ENCODE measurements at regions not wholly inside any gene's neighbourhood (a gene's known extent, or its start where the extent isn't known, plus 50 kb on each side); places are given as distances from the start of the nearest gene placed in this dataset.

DNA sequence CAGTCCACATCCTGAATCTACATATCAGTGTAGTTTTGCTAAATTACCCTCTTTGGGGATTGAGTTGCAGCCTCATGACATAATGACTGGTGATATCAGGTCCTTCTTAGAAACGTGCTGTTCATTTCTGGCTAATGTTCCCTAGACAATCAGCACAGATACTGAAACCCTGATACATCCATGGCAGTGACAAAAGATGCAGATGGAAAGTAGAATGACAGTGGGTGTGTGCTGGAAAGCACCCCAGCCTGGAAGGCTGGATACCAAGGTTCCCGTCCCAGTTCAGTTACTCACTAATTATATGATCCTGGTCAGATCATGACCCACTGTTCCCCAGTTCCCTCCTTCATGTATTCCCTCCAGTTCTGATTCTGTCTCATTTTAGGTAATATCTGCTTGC lies 198.2 kb upstream of the FGGY start:
- ATAC-seq = no peak

DNA sequence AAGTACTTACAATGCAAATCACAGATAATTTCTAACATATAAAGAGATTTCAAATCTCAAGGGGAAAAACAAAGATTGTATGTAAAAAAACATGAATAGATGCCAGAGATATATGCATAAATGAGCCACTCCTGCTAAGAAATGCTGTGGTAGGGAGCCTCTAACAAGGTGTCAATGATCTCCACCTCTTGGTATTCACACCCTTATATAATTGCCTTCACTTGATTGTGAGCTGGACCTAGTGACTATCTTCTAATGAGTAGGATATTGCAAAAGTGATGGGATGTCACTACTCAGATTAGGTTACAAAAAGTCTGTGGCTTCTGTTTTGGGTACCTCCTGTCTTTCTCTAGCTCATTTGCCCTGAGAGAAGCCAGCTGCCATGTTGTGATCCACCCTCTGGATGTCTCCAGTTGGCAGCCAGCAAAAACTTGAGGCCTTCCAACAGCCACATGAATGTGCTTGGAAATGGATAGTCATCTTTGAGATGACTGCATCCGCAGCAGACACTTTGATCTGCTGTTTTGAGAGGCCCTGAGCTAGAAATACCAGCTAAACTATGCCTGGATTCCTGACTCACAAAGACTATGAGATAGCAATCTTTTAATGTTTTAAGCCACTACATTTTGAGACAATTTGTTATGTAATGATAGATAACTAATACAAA lies 196.1 kb upstream of the FGGY start:
- no peak for ATAC-seq

DNA sequence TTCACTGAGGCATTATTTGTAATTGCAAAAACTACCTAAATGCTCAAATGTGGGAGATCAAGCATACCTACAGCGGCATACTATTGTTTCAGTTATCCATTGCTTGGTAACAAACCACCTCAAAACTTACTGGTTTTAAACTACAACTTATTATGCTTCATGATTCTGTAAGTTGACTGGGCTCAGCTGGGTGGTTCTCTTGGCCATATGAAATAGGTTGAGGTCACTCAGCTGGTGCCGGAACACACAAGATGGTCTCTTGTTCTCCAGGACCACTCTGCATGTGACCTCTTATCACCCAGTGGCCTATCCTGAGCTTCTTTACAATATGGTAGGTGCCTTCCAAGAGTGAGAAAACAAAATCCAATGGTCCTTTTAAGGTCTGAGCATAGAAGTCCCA lies 195.4 kb upstream of the FGGY start:
- no peak for ATAC-seq

DNA sequence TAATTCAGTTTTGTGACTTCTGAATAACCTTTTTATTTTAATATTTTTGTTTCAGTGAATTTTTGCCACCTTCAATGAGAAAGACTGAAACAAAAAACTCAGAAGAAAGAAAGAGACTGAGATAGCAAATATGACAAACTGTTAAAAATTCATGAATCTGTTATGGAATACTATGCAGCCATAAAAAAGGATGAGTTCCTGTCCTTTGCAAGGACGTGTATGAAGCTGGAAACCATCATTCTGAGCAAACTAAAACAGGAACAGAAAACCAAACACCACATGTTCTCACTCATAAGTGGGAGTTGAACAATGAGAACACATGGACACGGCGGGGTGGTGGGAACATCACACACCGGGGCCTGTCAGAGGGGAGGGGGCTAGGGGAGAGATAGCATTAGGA lies 193.4 kb upstream of the FGGY start:
- ATAC-seq = no peak

DNA sequence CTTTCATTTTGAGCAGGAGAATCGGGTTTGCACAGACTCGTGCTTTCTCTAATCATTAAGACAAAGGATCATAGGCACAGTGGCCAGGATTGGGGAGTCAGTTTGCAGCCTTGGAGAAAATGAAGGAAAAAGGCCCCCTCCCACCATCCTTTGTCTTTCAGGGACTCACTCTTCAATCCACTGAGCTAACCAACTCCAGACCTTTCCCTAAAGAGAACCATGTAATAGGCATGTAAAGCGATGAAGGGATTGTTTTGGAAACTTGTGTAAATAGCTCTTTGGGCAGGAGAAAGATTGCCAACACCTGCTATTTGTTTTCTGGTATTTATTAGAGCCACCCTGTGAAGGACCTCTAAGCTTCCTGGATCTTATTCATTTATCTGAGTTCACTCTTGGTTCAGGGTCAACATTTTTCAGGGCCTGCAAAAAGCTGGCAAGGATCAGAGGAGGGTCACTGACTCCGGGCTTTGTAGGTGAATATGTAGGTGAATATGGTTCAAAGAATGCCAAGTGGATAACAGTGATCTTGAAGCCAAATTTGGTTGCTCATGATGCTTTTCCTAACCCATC lies 192.6 kb upstream of the FGGY start:
- ATAC-seq = no peak

DNA sequence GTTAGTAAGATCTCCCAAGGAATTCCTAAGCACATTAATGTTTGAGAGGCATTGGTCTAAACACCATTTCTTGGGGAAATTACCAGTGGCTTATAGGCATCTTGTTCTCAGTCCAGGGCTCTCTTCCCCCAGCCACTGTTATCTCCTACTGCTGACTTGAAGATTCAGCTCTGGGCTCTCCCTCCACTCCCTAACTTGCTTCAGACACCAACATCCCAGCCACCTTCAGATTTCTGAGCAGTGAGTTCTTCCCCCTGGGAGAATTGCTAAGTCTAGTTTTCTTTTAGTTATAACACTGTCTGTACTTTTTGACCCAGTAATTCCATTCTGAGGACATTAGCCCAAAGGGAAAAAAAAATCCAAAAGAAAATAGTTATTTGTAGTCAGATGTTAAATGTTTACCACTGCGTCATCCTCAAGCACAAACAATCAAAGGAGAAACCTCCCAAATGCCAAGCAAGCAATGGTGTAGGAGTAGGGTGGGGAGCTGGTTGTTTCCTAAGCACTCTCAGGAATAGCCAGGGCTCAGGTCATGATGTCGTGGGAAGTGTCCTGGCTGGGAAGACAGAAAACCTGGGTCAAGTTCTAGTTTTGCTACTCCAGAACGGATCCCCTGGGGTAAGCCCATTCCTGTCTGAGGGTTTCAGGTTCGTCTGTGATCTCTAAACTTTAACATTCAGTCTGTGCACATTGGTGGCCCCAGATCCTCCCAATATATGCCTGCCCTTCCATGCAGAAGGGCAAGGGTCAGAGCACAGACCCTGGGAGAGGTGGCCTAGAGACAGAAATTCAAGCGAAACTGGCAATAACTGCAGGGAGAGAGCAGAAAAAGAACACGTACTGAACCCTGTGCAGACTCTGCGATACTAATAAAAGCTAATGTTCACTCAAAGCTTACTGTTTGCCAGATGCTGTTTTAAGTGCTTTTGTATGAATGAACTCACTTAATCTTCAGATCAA lies 191.1 kb upstream of the FGGY start:
- no peak for ATAC-seq

DNA sequence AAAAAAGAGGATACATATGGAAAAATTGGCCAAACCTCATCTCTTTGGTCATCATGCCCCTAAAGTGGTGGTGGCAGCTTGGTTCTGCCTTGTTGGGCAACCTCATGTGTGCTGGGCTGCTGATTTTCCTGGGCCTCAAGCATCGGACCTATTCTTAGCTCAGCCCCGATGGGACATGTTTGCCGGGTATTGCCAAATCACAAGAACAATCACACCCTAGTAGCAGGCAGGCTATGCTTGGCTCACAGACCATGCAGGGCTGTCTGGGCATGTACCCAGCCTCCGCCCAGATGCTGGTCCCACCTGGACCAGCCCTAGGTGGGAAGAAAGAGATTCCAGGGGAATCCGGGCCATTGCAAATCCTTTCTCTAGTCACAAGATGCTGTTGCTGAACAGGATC lies 189.4 kb upstream of the FGGY start:
- no peak for ATAC-seq

DNA sequence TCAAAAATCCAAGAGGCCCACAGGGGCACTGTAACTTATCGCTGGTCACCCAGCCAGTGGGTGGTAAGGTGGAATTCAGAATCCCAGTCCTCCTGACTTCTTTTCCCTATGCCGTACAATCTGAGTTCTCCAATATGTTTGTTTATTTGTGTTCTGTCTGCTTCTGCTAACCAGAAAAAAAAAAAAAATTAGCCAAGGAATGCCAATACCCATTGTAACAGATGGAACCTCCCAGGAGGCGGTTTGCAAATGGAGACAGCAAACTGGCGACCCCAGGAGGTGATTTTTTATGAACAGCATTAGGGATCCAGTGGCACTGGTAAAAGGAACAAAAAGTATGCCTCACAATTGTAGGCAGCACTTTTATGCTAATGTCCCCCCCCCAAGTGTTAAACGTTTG lies 189.0 kb upstream of the FGGY start:
- no peak for ATAC-seq

DNA sequence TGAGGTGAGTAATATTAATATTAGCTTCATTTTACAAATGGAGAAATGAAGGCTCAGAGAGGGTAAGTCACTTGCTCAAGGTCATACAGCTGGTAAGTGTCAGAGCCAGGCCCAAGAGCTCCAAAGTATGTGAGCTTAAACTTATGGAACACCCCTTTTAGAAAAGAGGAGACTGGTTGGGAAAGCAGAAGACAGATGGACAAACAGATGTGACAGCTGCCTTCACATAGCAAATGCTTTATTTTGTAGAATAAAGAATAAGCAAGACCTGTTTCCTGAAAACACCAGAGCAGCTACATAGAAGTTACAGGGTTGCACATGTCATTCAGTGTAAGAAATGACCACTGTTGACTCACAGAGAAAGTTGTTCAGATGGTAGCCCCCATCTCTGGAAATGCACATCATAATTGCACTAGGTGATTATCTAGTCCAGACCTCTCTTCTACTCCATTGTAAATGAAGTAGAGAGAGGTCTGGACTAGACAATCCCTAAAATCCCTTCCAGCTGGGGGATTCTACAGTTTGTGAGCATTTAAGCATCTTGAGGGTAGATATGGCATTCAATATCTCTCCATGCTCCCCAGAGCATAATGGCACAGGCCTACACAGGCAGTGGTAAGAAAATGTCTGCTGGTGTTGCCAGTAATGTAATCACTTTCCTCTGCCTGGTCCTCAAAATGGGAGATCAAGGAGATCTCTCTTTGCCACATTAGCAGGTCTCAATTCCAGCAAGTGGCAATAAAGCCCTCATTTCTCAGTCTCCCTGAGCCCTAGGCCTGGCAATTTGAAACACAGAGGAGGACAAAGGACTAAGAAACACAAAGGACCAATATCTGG lies 188.2 kb upstream of the FGGY start:
- ATAC-seq = no peak

DNA sequence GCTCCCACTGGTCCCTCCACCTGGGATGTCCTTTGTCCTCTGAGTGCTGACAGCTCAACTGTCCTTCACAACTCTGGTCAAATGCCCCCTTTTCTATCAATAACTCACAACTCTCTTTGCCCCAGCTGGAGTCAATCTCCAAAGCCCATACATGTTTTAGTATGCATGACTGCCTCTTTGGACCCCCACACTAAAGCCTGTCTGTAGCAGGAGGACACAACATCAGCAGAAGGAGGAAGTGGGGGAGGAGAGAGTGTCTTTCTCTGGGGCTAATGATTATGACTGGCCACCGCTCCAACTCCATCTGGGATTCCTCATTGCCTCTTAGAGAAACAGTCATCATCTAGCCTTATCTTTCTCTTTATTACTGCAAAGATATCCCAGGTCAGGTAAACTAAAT lies 186.6 kb upstream of the FGGY start:
- no peak for ATAC-seq

DNA sequence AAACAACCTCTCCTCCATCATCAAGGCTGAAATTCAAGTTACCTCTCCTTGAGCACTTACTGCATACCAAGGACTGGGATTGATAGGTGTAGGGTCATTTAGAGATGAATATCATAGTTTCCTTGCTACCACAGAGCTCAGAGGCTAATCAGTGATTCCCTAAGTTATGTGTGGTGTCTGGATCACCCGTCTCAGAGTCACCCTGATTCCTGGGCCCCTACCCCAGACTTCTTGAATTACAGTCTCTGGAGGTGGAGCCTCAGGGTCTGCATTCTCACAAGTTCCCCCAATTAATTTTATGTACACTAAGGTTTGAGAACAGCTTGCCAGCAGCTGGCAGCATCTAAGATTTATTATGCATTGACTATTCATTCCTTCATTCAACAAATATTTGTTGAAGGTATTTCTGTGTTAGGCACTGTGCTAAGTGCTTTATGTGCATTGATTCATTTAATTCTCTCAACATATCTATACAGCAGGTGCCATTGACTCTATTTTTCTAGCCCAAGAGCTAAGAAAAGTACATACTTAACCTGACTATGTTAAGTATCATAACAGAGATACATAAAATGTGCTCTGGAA lies 182.9 kb upstream of the FGGY start:
- no peak for ATAC-seq

DNA sequence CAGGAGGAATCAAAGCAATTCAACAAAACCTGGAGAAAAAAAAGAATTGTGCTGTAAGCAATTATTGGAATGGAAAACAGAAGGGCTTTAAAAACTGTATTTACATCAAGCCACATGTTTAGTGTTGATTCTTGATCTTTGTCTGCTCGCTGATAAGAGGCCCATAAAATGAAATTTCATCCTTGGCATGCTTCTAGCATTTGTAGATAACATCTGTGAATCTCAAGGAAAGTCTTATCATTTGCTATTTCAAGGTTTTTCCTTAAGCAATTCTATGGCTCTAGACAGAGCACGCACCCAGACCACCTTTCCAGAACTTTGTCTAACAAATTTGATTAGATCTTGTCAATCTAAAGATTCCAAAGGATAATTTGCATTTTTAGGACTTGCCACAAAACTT lies 181.0 kb upstream of the FGGY start:
- ATAC-seq = no peak

DNA sequence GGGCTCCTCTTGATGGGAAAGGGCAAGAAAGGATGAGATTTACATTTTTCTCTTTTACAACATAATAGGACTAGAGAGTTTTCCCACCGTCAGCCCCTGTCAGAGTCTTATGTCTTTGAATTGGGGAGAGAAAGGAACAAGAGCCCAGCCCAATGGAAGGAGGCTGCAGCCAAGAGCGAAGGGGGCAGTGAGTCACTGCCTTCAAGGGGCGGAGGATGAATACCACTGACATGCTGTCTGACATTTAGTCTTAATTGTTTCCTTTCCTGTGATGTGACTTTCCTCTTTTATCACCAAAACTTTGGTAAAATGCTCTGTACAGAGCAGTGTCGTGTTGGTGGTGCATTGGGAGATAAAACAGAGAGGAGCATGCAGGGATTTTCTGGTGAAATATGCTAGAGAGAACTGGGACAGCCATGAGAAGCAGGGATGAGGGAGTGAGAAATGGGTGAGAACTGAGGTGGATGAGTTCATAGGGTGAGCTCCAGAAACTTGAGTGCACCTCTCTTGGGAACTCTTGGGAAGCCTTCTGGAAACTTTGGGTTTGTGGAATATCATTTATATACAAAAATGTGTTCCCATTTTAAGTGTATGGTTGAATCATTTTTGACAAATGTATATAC lies 179.9 kb upstream of the FGGY start:
- ATAC-seq = no peak

DNA sequence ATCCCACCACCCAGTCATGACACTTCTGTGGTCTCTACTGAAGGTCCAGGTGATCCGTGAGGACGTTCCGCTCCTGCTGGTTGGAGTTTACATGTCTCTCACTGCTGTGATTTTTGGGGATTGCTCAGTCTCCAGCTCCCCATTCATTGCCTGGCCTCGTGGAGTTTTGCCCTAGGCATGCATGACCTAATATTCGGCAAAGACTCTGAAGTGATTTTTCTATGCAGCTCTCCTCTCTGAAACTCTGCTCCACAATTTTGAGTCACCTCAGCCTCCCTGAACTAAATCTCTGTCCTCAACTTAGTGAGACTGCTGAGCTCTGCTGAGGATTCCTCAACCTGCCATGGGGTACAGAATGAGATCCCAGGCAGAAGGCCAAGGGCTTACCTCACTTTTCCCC lies 174.4 kb upstream of the FGGY start:
- no peak for ATAC-seq

DNA sequence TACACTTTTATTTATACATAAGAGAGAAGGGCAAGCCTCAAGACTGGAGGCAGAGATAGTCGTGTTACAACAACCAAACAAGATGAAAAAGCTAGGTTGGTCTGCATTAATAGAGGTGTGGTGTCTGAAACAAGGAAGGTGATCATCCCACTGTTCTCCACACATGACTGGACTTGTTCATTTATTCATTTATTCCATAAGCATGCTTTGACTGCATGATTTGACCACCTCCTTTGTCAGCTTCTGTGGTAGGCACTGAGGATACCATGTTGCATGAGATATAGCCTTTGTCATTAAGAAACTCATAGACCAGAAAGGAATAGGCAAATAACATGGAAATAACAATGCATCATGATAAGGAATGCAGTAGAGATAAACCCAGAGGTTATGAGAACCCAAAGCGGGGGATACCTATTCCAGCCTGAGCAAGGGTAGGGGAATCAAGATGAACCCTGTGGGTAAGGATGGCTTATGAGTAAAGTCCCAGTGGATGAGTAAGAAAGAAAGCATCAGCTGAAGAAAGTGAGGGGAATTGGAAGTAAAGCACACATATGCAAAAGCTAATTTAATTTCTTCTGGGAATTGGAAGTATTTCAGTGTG lies 173.7 kb upstream of the FGGY start:
- no peak for ATAC-seq

DNA sequence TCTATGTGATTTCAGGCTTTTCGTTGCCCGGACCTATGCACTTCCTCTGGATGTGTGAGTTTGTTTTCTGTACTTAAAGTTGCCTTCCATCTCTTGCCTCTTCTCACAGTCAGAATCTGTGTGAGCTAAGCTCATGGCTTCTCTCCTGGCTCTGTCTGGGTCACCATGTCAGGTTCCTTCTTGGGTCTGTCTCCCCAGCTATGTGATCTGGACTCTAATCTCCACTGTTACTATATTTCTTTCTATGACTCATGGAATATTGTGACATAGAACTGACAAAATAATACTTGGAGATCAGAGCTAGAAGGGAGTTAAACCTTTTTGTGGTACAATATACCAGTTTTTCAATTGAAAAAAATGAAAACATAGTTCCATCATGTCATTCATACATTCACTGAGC lies 172.7 kb upstream of the FGGY start:
- no peak for ATAC-seq

DNA sequence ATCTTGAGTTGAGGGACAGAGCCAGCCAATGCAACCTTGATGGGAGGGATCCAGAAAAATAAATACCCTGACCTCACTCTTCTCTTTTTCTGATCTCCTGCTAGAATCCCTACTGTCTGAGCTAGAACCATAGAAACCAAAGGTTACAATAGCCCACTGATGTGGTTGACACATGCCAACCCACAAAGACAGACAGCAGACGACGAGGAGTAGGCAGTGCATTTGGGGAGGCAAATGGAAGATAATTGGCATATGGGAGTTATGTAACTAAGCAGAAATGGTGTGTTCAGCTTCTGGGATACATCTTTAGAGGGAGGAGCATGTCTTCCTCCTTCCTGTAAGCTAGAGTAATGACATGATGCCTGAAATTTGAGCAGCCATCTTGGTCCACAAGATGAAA lies 171.7 kb upstream of the FGGY start:
- ATAC-seq = no peak

DNA sequence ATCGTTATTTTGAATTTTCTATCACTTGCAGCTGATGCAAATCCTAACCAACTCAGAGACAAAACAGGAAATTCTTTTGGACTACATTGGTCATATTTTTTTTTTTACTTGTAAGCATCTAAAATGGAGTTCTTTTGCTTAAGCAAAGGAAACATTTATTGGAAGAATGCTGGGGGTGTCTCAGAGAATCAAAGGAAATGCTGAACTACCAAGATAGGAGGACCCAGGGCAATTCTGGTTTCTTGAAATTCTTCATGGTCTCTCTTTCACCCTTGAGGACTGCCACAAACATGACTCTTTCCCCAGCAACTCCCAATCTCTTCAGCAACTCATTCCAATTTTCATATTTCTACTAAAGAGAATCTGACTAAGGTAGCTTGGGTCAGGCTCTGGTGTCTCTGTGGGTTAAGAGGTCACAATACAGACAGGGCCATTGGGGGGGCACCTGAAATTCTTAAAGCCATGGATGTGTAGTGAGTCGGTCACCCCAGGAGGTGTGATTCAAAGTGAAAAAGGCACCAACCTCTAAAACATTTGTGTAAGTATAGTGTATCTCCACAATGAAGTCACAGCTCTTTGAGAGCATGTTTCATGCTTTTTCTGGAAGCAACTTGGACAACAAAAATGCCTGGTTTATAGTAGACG lies 171.1 kb upstream of the FGGY start:
- ATAC-seq = no peak

DNA sequence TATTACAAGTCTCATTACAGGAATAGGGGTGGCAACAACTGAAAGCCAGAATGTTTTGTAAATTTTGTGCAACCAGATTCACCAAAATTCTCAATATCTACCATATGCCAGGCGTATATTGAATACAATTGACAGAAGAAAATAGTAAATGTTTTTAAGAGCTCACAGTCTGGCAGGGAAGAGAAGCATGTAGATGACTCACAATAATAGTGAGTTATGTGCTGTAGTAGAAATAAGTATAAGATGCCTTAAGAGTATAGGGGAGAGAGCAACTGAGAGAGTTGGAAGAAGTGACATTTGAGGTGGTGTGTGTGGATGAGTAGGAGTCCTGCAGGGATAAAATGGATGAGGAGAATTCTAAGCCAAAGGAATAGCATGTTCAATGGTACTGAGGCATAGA lies 170.5 kb upstream of the FGGY start:
- ATAC-seq = no peak

DNA sequence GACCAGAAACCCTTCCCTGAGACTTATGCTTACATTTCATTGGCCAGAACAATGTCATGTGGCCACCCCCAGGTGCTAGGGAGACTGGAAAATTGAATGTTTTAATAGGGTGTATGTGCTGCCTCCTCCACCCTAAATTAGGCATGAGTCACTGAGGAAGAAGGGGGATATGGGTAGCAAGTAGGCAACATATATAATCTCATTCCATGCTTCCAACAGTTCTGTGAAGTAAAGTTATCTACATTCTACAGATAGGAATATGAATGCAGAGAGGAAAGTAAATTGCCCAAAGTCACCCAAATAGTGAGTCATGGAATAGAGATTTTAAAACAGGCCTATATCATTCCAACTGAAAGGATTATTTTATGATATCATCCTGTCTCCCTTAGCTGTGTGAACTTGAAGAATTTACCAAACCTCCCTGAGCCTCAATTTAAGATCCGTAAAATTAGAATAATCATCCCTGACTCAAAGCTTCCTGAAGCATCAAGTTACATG lies 168.6 kb upstream of the FGGY start:
- no peak for ATAC-seq

DNA sequence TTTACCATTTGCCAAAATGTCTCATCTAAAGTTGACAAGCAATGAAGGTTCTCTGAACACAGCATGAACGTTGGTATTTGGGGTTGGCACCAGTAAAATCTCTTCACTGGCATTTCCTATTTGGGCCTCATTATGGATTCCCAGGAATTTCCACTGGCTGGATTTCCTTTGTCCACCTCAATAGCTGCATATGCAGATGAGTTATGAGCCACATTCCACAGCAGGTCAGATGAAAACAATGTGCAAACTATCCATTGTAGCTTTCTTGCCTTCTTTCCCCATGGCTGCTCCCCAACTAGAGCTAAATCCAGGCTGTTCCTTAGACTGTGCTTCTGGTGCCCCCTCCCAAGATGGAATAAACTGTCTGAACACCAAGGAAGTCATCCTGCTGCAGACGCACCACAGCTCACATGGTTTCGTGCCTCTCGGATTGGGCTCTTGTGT lies 168.1 kb upstream of the FGGY start:
- ATAC-seq = no peak
